Type B pancreatic cell (in vitro differentiated cells): ENCODE measurements at regions not wholly inside any gene's neighbourhood (a gene's known extent, or its start where the extent isn't known, plus 50 kb on each side); places are given as distances from the start of the nearest gene placed in this dataset.

ENCODE experiments used
- DNase-seq: peaks from one replicate; pipeline ENCODE4 v3.0.0; 2021; ENCODE audit warnings: mixed read lengths; ENCODE audit not compliant: unreplicated experiment; ENCODE audit errors: extremely low spot score
- H3K27ac Mint-ChIP-seq: 2 replicates; pipeline ENCODE4 v1.8.0; 2021; ENCODE audit warnings: mild to moderate bottlenecking, mixed read lengths
- H3K27me3 Mint-ChIP-seq: 2 replicates; pipeline ENCODE4 v1.8.0; 2021; ENCODE audit warnings: mixed read lengths
- H3K36me3 Mint-ChIP-seq: 2 replicates; pipeline ENCODE4 v1.8.0; 2021; ENCODE audit warnings: mixed read lengths
- H3K4me1 Mint-ChIP-seq: one replicate; pipeline ENCODE4 v1.8.0; 2021; ENCODE audit warnings: mixed read lengths; ENCODE audit not compliant: unreplicated experiment
- H3K4me3 Mint-ChIP-seq: 2 replicates; pipeline ENCODE4 v1.8.0; 2021; ENCODE audit warnings: mild to moderate bottlenecking, mixed read lengths
- H3K9me3 Mint-ChIP-seq: 2 replicates; pipeline ENCODE4 v1.8.0; 2021; ENCODE audit warnings: mixed read lengths
- TF ChIP-seq, protein P1 (sequence below): fragments of 200-600 bp; sonication (generic); conservative IDR thresholded peaks from 2 replicates; pipeline ENCODE4 v1.5.0; 2021; ENCODE audit warnings: antibody characterized with exemption, mild to moderate bottlenecking

DNA sequence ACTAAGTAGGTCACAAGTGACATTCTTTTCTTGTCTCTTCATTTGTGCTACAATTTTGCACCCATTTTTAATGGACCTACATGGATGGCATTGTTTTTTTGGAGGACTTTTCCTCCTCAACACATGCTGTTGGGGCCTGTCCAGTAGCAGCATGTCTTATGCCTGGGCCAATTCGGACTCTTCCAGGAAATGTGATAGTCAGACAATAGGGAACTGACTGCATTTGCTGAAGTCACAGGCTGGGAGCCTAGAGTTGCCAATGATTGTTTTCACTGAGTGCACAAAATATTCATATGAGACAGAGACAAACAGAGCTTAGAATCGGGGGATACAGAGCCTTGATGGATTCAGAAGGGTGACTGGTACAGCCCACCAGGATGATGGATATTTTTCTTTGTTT is 867.3 kb upstream of the GOT2 start:
- H3K27ac Mint-ChIP-seq = no peak overlapping the region
- no peak for DNase-seq
- TF ChIP-seq, protein P1, sequence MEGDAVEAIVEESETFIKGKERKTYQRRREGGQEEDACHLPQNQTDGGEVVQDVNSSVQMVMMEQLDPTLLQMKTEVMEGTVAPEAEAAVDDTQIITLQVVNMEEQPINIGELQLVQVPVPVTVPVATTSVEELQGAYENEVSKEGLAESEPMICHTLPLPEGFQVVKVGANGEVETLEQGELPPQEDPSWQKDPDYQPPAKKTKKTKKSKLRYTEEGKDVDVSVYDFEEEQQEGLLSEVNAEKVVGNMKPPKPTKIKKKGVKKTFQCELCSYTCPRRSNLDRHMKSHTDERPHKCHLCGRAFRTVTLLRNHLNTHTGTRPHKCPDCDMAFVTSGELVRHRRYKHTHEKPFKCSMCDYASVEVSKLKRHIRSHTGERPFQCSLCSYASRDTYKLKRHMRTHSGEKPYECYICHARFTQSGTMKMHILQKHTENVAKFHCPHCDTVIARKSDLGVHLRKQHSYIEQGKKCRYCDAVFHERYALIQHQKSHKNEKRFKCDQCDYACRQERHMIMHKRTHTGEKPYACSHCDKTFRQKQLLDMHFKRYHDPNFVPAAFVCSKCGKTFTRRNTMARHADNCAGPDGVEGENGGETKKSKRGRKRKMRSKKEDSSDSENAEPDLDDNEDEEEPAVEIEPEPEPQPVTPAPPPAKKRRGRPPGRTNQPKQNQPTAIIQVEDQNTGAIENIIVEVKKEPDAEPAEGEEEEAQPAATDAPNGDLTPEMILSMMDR = no peak
- no peaks in the 10 kb centered on the region for H3K4me1 Mint-ChIP-seq
- H3K9me3 Mint-ChIP-seq = no peaks in the 10 kb centered on the region
- H3K27me3 Mint-ChIP-seq = no peaks in the 10 kb centered on the region
- no peak overlapping the region for H3K4me3 Mint-ChIP-seq
- H3K36me3 Mint-ChIP-seq = no peaks in the 10 kb centered on the region

DNA sequence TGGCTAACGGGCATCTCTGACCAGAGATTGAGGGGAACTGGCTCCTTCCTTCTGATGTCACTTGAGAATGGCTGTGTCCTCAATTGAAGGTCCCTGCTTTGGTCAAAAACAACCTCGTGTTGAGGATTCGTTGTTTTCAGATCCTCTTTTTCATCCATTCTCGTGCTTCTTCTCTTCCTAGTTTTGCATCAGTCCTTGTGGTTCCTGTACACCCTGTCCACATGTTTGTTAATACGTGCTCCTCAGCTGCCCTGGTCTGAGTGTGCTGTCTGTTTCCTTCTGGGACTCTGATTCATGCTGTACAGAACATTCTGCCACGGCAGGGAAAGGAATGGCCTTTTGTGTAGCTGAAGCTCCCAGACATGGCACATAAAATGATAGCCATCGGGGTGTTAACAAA is 863.2 kb upstream of the GOT2 start:
- Mint-ChIP-seq H3K9me3 (no peaks in the 10 kb centered on the region), H3K4me1 (no peaks in the 10 kb centered on the region), H3K4me3 (no peak overlapping the region), H3K36me3 (no peaks in the 10 kb centered on the region), H3K27me3 (peaks cover 4% of the 10 kb centered on the region), H3K27ac (no peak overlapping the region)
- no peak for DNase-seq
- TF ChIP-seq, protein P1 = no peak

DNA sequence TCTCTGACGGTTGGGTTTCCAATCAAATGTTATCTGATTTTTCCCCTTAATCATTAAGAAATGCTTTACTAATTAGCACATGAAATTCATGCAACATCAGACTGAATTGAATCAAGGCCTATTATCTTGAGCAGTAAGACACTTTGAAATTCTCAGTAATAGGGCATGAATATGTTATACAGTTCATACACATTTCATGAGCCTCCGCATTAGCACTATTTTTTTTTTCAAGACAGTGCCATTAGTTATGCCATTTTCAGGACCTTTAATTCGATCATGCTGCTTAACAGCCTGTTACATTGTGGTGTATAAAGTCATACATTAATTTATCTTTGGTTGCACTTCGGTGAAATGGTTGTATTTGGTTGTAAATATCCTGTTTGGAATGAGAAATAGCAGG is 862.6 kb upstream of the GOT2 start:
- peaks cover 4% of the 10 kb centered on the region for H3K27me3 Mint-ChIP-seq
- H3K9me3 Mint-ChIP-seq = no peaks in the 10 kb centered on the region
- DNase-seq = no peak
- no peaks in the 10 kb centered on the region for H3K4me1 Mint-ChIP-seq
- TF ChIP-seq, protein P1 = no peak
- no peaks in the 10 kb centered on the region for H3K36me3 Mint-ChIP-seq
- H3K27ac Mint-ChIP-seq = no peak overlapping the region
- H3K4me3 Mint-ChIP-seq = no peak overlapping the region

DNA sequence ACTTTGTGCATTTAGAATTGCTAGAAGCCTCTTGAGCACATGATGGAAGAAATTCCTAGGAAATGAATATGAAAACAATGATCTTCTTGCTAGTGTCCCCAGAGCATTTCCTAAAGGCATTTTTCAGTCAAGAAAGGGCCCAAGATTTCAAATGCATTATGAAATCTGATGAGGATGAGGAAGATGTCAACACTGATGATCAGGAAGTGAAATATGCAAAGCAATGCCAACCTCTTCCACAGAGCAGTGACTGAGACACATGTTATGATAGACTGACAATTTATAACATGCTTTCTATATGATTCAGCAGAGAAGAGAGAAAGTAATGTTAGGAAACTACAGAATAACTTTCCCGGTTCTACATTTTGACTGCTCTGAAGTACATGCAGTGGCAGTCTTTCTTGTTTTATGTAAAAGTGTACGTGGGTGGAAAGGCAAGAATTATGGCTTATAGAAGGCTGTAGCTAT is 859.1 kb upstream of the GOT2 start:
- Mint-ChIP-seq H3K4me1 (no peaks in the 10 kb centered on the region), H3K27me3 (peaks cover 9% of the 10 kb centered on the region), H3K27ac (no peak overlapping the region), H3K9me3 (peaks cover 5% of the 10 kb centered on the region), H3K4me3 (no peak overlapping the region), H3K36me3 (no peaks in the 10 kb centered on the region)
- DNase-seq = no peak
- TF ChIP-seq, protein P1 = no peak

DNA sequence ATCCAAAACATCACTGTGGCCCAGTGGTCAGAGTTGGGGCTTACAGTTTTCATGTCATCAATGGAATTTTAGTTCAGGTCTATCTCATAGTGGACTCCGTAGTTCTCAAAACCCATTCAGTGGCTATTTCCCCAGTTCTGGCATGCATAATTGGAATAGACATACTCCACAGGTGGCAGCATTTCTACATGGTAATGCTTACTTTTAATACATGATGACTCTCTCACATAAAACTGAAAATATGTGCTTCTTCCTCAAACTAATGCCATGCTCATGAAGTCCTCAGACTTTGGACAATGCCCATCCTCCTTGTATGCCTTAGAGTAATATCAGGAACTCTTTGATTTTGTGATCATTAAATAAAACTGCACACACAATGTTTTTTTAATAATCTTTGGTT is 857.4 kb upstream of the GOT2 start:
- TF ChIP-seq, protein P1 = no peak
- no peak for DNase-seq
- Mint-ChIP-seq H3K36me3 (no peaks in the 10 kb centered on the region), H3K27me3 (peaks cover 9% of the 10 kb centered on the region), H3K27ac (no peak overlapping the region), H3K9me3 (peaks cover 5% of the 10 kb centered on the region), H3K4me1 (no peaks in the 10 kb centered on the region), H3K4me3 (no peak overlapping the region)

DNA sequence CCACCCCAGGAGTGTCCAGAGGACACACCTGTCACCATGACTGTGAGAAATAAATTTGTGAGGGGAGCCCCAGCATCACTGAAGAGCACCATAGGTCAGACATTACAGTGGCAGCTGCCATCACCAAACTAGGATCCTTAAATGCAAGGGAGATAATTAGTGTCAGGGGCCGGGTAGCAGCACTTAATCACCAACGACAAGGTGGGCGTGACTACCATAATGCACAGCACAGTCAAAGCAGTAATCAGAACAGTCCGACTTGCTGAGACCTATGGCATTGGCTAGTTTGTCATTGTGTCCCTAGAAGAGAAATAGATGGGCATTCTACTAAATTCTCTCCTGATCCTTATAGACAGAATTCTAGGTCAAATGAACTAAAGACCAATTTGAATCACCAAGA is 856.7 kb upstream of the GOT2 start:
- Mint-ChIP-seq H3K27ac (no peak overlapping the region), H3K9me3 (peaks cover 5% of the 10 kb centered on the region), H3K4me1 (no peaks in the 10 kb centered on the region), H3K4me3 (no peak overlapping the region), H3K27me3 (peaks cover 9% of the 10 kb centered on the region), H3K36me3 (no peaks in the 10 kb centered on the region)
- no peak for DNase-seq
- TF ChIP-seq, protein P1 = no peak
